Left hindlimb (tissue), 1 donor: ENCODE measurements at regions not wholly inside any gene's neighbourhood (a gene's known extent, or its start where the extent isn't known, plus 50 kb on each side); places are given as distances from the start of the nearest gene placed in this dataset.
A peak's percentile ranks its signal among the peaks of the same experiment; 100 is the strongest.

Experiments
- DNase-seq: peaks from one replicate; pipeline ENCODE4 v3.0.0-alpha.2; 2018

DNA sequence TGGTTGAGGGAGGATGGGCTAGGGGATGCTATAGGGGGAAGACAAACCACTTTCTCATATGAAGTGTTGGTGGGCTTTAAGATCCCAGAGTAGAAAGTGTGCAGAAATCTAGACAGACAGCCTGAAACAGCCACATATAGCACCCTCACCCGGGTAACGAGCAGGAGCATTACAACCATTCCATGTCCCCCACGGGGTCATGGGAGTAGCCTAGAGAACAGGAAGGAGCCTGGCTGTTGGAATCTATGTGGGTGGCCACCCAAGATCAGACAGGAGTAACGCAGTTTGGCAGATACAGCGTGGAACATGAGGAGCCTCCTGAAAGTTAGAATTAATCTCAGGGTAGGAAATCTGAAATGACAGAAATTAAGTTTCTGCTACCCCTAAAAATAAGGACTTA is 146.1 kb upstream of the RAI14 start:
- no peak for DNase-seq

DNA sequence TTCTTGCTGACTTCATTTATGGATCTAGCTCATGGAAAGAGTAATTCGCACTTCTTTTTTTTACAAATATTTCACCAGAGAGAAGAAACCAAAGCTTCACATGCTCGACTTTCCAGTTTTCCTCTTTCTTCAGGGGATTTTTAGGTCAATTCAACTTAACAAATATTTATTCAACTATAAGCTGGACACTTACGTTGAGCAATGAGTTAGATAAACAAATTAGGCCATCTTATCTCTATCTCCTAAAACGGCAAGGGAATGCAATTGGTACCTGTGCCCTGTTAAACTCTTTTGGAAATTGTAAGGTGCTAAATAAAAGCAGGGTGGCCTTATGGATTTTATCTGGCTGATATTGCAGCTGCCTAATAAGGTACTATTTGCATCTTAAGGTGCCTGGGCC is 145.1 kb upstream of the RAI14 start:
- DNase-seq = no peak

DNA sequence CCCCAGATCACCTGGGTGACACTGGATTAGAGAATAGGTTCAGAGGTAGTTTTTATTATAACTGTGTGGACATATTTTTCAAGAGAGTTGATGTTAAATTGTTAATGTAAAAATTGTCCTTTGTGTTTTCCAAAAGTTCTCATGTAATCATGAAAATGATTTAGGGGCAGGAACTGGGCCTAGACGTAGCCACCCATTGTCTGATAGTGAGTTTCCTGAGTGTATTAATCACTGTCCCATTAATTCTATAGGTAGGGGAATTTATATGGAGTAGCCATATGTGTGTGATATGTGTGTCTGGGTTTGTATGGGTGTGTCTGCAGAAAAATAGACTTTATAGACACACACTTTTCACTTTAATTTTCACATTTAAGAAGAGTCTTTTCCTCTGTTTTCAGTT is 144.6 kb upstream of the RAI14 start:
- no peak for DNase-seq

DNA sequence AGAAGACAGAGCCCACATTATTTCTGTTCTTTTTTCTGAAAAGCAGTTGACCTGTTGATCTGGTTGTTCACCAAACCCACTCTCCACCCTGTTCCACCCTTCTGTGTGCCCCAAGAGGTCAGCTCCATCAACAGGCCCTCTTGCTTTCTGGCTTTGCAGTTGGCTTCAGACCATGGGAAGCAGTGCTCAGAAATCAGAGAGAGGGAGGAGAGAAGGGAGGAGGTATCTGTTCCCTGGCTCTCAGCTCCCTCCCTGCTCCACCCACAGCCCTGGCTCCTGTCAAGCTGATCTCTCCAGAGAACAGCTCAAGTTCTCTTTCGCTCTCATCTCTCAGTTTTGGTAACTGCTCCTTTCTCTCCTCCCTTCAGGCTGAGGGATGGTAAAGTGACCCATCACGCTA is 144.2 kb upstream of the RAI14 start:
- peak; percentile 54 for DNase-seq

DNA sequence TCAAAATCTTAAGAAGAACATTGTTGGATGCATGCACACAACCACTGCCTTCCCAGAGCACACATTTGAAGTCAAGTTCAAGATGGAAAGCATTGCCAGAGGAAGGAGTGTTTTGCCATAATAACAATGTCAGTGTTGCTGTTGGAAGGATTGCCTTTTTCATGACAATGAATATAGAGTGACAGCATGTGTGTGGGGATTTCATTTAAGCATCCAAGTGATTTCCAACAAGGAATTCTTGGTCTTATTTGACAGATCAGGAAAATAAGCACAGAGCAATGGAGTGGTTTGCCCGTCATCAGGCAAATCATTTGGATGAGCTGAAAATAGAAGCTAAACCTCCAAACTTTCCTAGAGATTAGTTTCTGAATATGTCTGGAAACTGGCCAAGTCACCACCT is 140.0 kb upstream of the RAI14 start:
- no peak for DNase-seq

DNA sequence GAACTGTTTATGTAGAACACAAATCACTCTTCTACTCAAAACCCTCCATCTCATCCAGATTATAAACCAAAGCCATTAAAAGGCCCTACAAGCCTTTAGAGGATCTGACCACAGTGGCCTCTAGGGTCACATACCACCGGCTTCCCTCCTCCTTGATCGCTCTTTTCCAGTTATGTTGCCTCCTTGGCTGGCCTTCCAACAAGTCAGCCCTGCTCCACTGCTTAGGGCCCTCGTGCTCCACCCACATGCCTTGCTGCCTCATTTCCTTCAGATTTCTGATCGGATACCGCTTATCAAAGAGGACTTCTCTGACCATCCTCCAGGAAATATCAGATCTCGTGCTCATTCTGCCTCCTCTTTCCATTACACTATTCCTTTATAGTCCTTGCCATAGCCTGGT is 139.4 kb upstream of the RAI14 start:
- no peak for DNase-seq

DNA sequence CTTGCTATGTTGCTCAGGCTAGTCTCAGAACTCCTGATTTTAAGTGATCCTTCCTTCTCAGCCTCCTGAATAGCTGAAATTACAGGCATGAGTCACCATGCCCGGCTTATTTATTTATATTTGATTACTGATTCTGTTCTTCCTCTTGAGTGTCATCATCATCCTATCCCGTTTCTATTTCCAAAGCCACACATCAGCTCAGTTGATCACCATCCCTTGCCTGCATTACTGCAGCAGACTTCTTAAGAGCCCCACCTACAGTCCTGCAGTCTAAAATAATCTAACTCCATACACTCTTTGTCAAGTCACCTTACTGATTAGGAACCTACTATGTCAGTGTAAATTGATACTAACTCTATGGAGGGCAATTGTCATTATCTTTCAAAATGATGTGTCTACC is 138.9 kb upstream of the RAI14 start:
- no peak for DNase-seq

DNA sequence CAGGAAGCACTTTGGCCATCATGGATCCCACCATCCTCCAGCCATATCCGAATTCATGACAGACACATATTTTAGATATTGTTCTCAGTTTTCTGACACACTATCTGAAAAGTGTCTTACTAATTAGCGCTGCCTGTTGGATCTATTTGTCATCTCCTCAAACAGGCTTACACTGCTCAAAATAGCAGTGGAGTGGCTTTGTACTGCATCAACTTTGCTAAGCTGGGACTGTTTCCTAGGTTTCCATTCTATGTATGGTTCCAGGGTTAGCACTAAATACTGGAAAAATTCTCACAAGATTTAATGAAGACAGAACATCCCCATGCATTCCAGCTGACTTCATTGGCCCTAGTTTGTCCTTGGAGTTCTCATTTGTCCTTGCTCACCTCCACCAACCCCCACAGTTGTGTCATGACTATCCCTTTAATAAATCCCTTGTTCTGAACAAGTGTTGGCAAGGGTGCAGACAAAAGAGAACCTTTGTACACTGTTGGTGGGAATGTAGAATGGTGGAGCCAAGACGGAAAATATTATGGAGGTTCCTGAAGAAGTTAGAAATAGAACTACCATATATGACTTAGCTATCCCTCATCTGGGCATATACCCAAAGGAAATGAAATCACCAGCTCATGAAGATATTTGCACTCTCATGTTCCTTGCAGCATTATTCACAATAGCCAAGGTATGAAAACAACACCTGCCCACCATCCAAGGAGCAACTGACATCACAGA is 136.5 kb upstream of the RAI14 start:
- no peak for DNase-seq

DNA sequence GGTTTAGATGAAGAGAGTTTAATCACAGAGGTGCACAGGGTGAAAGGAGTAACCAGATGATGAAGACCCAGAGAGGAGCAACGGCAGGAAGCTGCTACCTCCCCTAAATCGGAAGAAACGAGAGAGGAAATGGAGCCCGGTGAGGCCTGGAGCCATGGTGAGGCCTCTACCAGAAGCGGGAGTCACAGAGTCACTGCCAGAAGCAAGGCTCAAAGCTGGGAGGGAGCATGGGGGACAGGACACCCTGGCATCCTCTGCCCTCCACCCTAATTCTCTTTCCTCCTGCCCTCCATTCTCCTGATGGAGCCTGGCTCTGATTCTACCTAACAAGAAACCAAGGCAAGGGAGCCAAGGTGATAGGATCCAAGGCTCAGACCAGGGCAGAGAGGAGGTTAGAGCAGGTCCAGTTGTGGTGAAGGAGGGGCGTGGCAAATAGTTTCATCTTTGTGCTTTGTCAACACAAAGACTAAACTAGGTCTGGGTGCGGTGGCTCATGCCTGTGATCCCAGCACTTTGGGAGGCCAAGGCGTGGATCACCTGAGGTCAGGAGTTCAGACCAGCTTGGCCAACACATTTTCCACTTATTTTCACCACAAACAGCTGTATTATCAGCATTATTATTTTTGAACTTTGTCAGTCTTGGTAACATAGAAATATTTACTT is 134.4 kb upstream of the RAI14 start:
- DNase-seq = no peak

DNA sequence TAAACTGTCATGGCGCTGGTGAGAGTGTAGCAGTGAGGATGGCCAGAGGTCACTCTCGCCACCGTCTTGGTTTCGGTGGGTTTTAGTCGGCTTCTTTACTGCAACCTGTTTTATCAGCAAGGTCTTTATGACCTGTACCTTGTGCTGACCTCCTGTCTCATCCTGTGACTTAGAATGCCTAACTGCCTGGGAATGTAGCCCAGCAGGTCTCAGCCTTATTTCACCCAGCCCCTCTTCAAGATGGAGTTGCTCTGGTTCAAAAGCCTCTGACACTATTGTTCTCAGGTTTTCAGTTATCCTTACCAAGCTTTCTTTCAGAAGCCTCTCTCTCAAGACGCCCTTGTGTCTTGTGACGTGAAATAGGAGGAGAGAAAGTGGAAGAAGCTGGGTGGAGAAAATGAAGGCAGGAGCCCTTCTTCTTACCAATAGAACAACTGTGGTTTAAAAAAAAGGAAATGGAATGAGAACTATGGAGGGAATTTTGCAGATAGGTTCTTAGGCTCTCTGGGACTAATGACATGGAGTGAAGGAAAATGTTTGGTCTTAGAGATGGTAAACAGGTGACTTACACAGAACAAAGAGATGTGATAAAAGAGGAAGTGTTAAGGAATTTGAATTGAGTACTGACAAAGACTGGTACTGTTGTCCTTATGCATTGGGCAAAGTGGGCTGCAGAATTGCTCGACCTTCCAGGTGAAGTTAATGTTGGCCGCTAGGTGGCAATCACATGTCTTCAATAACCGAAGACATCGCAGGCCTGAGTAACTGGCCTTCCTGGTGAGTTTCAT is 133.3 kb upstream of the RAI14 start:
- DNase-seq = peak; percentile 77

DNA sequence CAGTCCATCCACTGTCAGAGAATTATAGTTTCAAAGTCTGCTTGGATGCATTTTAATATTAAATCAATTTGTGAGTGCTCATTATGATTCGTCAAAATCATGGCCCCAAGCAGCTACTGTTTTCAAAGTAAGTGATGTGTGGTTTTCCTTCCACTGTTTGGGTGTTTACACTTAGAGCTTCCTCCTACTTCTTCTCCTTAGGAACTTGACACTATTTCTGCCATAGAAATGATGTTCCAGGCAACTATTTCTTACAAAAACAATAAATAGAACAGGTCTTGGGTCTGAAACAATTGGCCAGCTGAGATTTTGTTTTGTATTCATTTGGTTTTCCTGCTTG is 132.8 kb upstream of the RAI14 start:
- DNase-seq = no peak

DNA sequence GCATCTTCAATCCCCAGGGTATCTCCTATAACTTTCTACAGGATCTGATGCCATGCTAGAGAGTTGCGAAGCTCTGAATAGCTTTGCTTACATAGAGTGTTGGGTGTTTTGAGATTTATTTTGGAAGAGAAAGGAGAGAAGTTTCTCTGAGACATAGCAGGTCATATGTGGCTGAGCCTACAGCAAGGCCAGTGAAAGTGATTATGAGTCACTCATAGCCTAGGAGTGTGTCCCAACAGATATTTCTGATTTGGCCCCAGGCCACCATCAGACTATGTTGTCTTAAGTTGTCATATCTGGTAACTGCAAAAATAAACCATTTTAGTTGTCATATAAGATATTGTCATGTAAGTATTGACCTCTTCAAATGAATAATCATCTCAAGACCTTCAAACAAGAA is 132.0 kb upstream of the RAI14 start:
- DNase-seq = no peak

DNA sequence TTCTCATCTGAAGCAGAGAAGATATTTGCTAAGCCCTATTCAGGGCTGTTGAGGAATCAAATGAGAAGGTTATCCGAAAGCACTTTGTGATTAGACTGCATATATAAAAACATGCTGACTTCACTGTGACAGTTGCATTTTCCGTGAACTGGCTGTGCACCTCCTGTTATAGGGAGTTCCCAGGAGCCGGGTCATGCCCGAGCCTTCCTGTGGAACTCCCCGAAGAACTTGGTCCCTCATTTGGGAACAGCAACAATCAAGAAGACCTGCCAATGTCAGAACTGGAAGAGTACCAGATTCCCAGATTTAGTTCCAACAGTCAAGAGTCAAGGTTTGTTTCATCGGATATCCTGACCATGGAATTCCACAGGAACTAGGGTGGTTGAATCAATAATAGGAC is 130.4 kb upstream of the RAI14 start:
- no peak for DNase-seq

DNA sequence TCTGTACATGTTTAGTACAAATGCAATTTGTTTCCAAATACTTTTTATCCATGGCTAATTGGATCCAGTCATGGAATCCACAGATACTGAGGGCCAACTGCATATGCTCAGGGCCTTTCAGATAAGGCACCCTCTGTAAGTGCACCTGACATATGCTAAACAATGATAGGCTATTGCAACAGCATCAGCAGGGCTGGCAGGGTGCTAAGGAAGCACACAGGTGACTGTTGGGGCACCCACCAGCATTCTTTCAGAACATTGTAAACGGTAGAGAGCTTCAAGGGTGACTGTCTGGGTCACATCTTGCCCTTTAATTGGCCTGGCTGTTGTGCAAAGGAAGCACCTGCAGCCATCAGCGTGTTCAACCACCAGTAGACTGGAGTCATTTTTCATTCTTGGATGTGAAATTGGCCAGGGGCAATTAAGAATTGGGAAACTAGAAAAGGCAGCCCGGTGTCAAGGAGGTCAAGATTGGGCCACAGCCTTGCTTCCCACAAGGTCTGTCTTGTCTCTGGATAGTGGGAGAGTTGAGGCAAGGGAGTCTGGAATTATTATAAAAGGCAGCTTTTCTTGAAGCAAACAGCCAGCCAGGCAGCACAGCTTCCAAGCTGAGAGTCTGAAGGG is 129.3 kb upstream of the RAI14 start:
- no peak for DNase-seq

DNA sequence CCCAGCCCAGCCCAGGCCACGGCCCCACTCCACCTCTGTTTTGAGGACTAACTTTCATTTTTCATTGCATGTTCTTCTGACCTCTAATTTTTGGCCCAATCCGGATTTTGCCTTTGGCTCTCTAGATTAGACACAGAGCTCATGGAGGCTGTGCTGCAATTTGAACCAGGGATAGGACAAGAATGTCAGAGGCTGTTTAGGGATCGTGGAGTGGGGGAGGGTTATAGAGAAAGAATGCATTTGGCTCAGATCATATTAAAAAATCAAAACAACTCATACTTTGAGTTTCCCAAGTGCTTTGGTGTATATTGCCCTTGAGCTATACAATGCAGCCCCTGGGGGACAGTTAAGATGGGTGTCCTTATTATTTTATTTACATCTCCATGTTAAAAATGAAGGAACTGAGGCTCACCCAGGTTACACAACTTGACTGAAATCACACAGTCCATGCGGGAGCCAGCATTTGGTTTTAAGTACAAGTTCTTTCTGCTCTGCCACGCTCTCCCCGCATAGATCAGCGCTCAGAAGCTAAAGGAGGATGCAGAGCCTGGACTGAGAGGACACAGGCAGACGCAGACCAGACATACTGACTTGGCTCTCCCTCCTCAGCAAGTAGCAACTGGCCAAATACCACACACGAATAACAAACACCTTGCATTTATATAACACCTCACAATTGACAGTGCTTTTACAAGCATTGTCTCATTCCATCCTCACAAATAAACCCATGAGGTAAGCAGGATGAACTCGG is 126.4 kb upstream of the RAI14 start:
- DNase-seq = no peak

DNA sequence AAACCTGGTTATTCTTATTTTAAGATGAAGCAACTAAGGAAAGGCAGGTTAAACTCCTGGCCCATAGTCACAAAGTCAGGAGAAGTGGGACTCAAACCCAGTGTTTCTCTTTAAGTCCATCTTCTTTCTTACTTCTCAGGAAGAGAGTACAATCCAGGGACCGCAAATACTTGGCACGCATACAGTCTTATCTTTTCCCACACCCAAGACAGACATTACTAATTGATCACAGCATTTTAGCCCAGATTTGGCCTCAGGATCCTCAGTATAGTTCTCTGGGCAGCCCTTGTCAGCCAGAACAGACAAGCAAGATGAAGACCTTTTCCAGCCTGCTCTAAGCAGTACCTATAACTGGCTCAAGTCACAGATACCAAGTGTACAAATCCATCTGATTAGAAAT is 125.5 kb upstream of the RAI14 start:
- DNase-seq = no peak

DNA sequence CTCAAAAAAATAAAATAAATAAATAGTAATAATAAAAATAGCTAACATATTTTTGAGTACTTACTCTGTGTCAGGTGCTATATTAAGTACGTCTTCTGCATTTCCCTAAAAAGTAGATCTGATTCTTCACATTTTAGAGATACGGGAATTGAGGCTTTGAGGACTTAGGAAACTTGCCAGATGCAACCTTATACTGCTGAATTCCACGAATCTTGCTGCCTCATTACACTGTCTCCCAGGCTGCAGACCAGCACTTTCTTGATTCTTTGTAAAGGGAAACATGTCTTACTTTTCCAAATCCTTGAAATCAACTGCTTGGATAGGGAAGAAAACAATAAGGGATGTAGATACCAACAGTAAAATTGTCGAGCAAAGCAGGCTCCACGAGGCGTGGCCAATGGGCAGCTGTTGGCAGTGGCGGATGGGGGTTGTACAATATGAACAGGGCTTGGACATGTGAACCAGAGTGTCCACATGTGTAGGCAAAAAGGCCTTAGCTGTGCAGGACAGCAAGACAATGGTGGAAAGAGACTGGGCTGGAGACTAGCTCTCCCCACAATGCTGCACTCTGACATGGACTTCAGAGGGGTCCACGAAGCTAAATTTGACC is 124.3 kb upstream of the RAI14 start:
- no peak for DNase-seq

DNA sequence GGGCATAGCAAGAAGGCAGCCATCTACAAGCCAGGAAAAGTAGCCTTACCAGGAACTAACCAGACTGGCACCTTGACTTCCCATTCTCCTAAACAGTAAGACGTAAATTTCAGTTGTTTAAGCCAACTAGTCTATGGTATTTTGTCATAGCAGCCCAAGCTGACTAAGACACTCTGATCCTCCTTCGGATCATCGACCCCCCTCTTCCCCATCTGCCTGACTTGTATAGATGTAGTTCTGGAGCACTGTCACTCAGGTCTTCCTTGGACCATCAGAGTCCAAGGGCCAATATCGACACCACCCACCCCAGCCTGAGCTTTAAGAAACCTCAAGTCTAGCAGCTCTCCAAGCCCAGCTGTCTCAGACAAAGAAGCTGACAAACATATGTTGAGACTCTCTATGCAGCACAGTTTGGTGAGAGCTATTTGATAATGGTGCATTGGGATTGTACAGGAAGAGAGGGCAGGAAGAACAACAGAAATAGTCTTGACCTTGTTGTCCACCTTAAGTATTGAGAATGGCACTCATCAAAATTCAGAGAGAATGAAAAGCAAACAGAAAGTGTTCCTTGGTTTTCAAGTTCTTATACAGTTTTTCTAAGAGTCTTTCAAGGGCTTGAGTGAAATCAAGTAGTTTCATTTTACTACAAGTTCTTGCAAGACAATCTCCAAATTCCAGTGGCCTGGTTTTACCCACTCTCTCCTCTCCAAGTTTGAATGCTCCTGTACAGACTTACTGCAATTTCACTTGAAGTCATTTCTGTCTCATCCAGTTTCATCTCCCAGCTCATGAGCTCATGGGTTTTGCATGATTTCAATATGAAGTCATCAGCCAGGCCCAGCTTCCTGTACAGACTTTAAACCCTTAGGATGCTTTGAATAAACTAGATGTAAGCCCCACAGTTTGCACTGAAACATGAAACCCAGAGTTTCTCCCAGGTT is 122.3 kb upstream of the RAI14 start:
- DNase-seq = no peak

DNA sequence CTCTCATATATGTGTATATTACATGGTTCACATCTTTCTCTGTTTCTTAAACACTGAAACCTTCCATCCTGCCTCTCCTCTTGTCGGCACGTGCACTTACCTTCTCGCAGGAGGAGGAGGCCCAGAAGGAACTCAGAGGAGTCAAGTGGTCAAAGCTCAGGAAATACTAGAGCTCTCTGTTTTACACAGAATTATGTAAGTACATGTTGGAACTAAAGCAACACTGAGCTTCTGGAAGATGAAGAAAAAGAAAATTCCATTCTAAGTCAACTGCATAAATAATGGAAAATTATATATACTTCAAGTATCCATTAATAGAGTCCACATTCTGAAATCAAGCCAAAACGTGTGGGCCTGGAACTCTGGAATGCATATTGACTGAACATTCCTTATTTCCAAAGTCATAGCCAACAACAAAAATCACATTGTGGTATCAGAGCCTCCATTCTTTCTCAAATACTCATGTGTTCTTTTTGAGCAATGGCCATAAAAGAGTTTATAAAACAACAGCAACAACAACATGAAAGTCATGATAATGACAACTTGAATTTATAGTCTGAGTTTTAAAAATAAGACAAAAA is 121.5 kb upstream of the RAI14 start:
- DNase-seq = peak; percentile 42

DNA sequence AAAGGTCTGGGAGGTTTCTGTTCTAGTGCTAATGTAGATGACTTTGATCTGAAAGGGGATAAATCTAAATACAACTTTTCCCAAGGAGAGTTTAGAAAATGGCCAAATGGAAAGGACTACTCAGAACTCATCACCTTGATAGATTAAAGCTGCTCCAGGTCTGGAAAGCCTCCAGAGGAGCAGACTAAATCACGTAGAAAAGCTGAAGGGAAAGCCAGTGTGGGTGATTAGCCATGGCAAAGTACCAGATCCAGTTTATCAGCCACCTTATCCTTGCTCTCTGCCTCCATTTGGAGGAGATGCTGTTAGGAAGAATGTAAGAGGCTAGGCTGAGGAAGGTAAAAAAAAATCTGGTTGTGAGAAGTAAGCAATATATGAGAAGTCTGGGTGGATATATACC is 120.7 kb upstream of the RAI14 start:
- no peak for DNase-seq
